A549 (cell line): ENCODE measurements at regions not wholly inside any gene's neighbourhood (a gene's known extent, or its start where the extent isn't known, plus 50 kb on each side); places are given as distances from the start of the nearest gene placed in this dataset.
"Not testable (repeated sequence)": the region's sequence is repeated elsewhere in the genome, so short reads cannot be mapped to it uniquely, and the experiment has no call there.

Experiments used
- ATAC-seq, 2 experiments: fragments of 200-7000 bp in 1 of 2; fragments of >200 bp in 1 of 2; cut with Nextera tagmentation in 1 of 2; cut with Tn5 transposase in 1 of 2; 3 replicates each; pipeline versions ENCODE4 v1.8.0 to v1.9.1; 2018 to 2020; ENCODE audit warnings: mild to moderate bottlenecking in 1 of 2, moderate library complexity in 1 of 2
- CTCF ChIA-PET: fragments of 300-600 bp; sonication (Branson Sonifier 250); formaldehyde crosslinking; extraction: SDS; loops from one replicate; lab custom pipeline; 2021; ENCODE audit warnings: antibody characterized with exemption, inconsistent platforms; lab: Yijun Ruan, JAX
- POLR2A ChIA-PET: fragments of 350-600 bp; formaldehyde crosslinking; extraction: SDS; loops from one replicate; lab custom pipeline; 2021; ENCODE audit warnings: antibody characterized with exemption, inconsistent platforms; lab: Yijun Ruan, JAX
- DNase-seq, 2 experiments: peaks; one replicate each; pipeline versions ENCODE4 v3.0.0 to v3.0.0-alpha.2; 2011 to 2016; ENCODE audit warnings: low read depth in 1 of 2, low spot score in 1 of 2
- FAIRE-seq: peaks from 2 replicates; lab custom pipeline; 2011; peaks lifted over from hg19 to GRCh38; lab: Jason Lieb, UNC
- H3K27ac ChIP-seq, 2 experiments: fragments of >200 bp; sonication (Bioruptor Twin); formaldehyde crosslinking; 3 replicates each; pipeline ENCODE4 v1.5.1; 2016 to 2017
- H3K4me1 ChIP-seq: fragments of >200 bp; sonication (Bioruptor Twin); formaldehyde crosslinking; 3 replicates; pipeline ENCODE4 v1.6.1; 2016
- H3K4me2 ChIP-seq: fragments of >200 bp; sonication (Bioruptor Twin); formaldehyde crosslinking; 3 replicates; pipeline ENCODE4 v1.6.1; 2016
- H3K4me3 ChIP-seq: fragments of >200 bp; sonication (Bioruptor Twin); formaldehyde crosslinking; 3 replicates; pipeline ENCODE4 v1.5.1; 2016
- H3K9me3 ChIP-seq: fragments of >200 bp; sonication (Bioruptor Twin); formaldehyde crosslinking; 3 replicates; pipeline ENCODE4 v1.6.1; 2016
- CBX8 ChIP-seq: fragments of 200-600 bp; sonication (generic); IDR thresholded peaks from 2 replicates; pipeline ENCODE4 v1.6.1; 2016
- CHD4 ChIP-seq: fragments of 200-600 bp; sonication (generic); IDR thresholded peaks from 2 replicates; pipeline ENCODE4 v1.6.1; 2016; ENCODE audit warnings: antibody characterized with exemption, mild to moderate bottlenecking, borderline replicate concordance
- FOXS1 ChIP-seq: fragments of 250-450 bp; sonication (Bioruptor Pico); IDR thresholded peaks from 2 replicates; pipeline ENCODE4 v1.5.0; 2020; ENCODE audit warnings: mild to moderate bottlenecking, moderate library complexity
- HDAC2 ChIP-seq: fragments of 200-600 bp; sonication (generic); IDR thresholded peaks from 2 replicates; pipeline ENCODE4 v1.6.1; 2016
- HEYL ChIP-seq: fragments of 250-450 bp; sonication (Bioruptor Pico); IDR thresholded peaks from 2 replicates; pipeline ENCODE4 v1.8.0; 2021; ENCODE audit warnings: mild to moderate bottlenecking, moderate library complexity
- HOXB13 ChIP-seq: fragments of 250-450 bp; sonication (Bioruptor Pico); IDR thresholded peaks from 2 replicates; pipeline ENCODE4 v1.5.0; 2020; ENCODE audit warnings: low read depth, mild to moderate bottlenecking, moderate library complexity
- HOXB5 ChIP-seq: fragments of 250-450 bp; sonication (Bioruptor Pico); IDR thresholded peaks from 2 replicates; pipeline ENCODE4 v1.5.0; 2020; ENCODE audit warnings: mild to moderate bottlenecking, moderate library complexity
- MAZ ChIP-seq: fragments of 150-350 bp; IDR thresholded peaks from 2 replicates; pipeline ENCODE4 v1.6.1; 2014; ENCODE audit warnings: antibody characterized with exemption, low read depth, low read length, borderline replicate concordance
- MYC ChIP-seq: IDR thresholded peaks from 2 replicates; pipeline ENCODE4 v1.6.1; 2012; ENCODE audit warnings: mild to moderate bottlenecking, inconsistent platforms, low read length, improper control_type of control experiment, borderline replicate concordance
- NPAS2 ChIP-seq: fragments of 250-450 bp; sonication (Bioruptor Pico); IDR thresholded peaks from 2 replicates; pipeline ENCODE4 v1.8.0; 2022; ENCODE audit warnings: mild to moderate bottlenecking, moderate library complexity, borderline replicate concordance
- PHF8 ChIP-seq: fragments of 200-600 bp; sonication (generic); IDR thresholded peaks from 2 replicates; pipeline ENCODE4 v1.6.1; 2016; ENCODE audit warnings: low read depth, mild to moderate bottlenecking, antibody characterized with exemption, moderate library complexity, borderline replicate concordance
- POLR2A ChIP-seq: IDR thresholded peaks from 2 replicates; pipeline ENCODE4 v1.6.1; 2012; ENCODE audit warnings: mild to moderate bottlenecking, low read length
- RAD21 ChIP-seq, 2 experiments: fragments of >200 bp in 1 of 2; sonication (Bioruptor Twin) in 1 of 2; formaldehyde crosslinking in 1 of 2; IDR thresholded peaks in 1 of 2; conservative IDR thresholded peaks in 1 of 2; 2 replicates in 1 of 2; 3 replicates in 1 of 2; pipeline ENCODE4 v1.6.1; 2012 to 2018; ENCODE audit warnings: inconsistent platforms in 1 of 2
- RFX5 ChIP-seq: fragments of 450-650 bp; IDR thresholded peaks from 2 replicates; pipeline ENCODE4 v1.7.1; 2014; ENCODE audit warnings: antibody characterized with exemption, mild to moderate bottlenecking, moderate library complexity
- RNF2 ChIP-seq: fragments of 200-600 bp; sonication (generic); IDR thresholded peaks from 2 replicates; pipeline ENCODE4 v1.6.1; 2016; ENCODE audit warnings: low read depth, mild to moderate bottlenecking, antibody characterized with exemption, moderate library complexity, borderline replicate concordance
- SREBF2 ChIP-seq: fragments of 450-650 bp; IDR thresholded peaks from 2 replicates; pipeline ENCODE4 v1.6.1; 2014; ENCODE audit warnings: mild to moderate bottlenecking, moderate library complexity
- TFCP2L1 ChIP-seq: fragments of 250-450 bp; sonication (Bioruptor Pico); IDR thresholded peaks from 2 replicates; pipeline ENCODE4 v1.5.0; 2021; ENCODE audit warnings: mild to moderate bottlenecking
- TP53 ChIP-seq: fragments of 250-450 bp; sonication (Bioruptor Pico); IDR thresholded peaks from 2 replicates; pipeline ENCODE4 v1.5.0; 2021; ENCODE audit warnings: mild to moderate bottlenecking, moderate library complexity
- ZFP36 ChIP-seq: fragments of 450-650 bp; IDR thresholded peaks from 2 replicates; pipeline ENCODE4 v1.6.1; 2014; ENCODE audit warnings: borderline replicate concordance; ENCODE audit not compliant: partially characterized antibody
- ZSCAN20 ChIP-seq: fragments of 250-450 bp; sonication (Bioruptor Pico); IDR thresholded peaks from 2 replicates; pipeline ENCODE4 v1.8.0; 2022; ENCODE audit warnings: mild to moderate bottlenecking, moderate library complexity
- WGBS: methylation state at CpG from one replicate; pipeline ENCODE4 v1.1.6; 2017; ENCODE audit errors: missing lambda C conversion rate; 5-methylcytosine and 5-hydroxymethylcytosine counted together
- TF ChIP-seq, protein P1 (sequence below): fragments of 250-450 bp; sonication (Bioruptor Pico); IDR thresholded peaks from 2 replicates; pipeline ENCODE4 v1.5.0; 2020; ENCODE audit warnings: low read depth, mild to moderate bottlenecking, moderate library complexity
- TF ChIP-seq, protein P2 (sequence below): IDR thresholded peaks from 2 replicates; pipeline ENCODE4 v1.6.1; 2012; ENCODE audit warnings: low read depth, borderline replicate concordance
- TF ChIP-seq, protein P3 (sequence below): fragments of 200-600 bp; sonication (generic); IDR thresholded peaks from 2 replicates; pipeline ENCODE4 v1.6.1; 2016; ENCODE audit warnings: antibody characterized with exemption, mild to moderate bottlenecking, moderate library complexity
- TF ChIP-seq, protein P4 (sequence below): fragments of 250-450 bp; sonication (Bioruptor Pico); IDR thresholded peaks from 2 replicates; pipeline ENCODE4 v1.5.0; 2021; ENCODE audit warnings: mild to moderate bottlenecking, moderate library complexity, borderline replicate concordance
- TF ChIP-seq, protein P5 (sequence below): fragments of 450-650 bp; IDR thresholded peaks from 2 replicates; pipeline ENCODE4 v1.6.1; 2014; ENCODE audit warnings: antibody characterized with exemption
- TF ChIP-seq, protein P6 (sequence below): fragments of 150-350 bp; IDR thresholded peaks from 2 replicates; pipeline ENCODE4 v1.6.1; 2014; ENCODE audit warnings: low read depth, mild to moderate bottlenecking, low read length

DNA sequence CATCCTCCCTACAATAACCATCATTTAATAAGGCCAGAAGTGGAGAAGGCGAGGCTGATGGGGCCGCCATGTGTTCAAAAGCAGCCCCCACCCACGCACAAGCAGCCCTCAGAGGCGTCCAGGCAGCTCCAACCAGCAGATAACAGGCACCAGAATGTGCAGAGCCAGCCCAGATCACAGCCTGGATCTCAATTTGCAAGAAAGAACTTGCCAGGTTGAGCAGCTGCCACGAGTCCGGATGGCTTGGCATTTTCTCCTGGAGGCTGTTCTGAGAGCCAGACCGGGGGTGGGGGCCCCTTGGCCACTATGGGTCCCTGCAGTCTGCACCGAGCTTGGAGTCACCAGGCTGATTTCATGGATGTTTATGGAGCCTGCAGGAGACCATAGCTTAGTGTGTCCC lies 338.1 kb downstream of the PREX1 start:
- no peak for FAIRE-seq
- Histone ChIP-seq H3K27ac (no peak overlapping the region), H3K9me3 (no peaks in the 10 kb centered on the region), H3K4me2 (no peak overlapping the region), H3K4me1 (peaks cover 30% of the 10 kb centered on the region), H3K4me3 (no peak overlapping the region)
- POLR2A ChIA-PET = no interaction called here
- TF ChIP-seq TP53 (CRISPR knock-in tag) = no peak
- TF ChIP-seq, protein P1, sequence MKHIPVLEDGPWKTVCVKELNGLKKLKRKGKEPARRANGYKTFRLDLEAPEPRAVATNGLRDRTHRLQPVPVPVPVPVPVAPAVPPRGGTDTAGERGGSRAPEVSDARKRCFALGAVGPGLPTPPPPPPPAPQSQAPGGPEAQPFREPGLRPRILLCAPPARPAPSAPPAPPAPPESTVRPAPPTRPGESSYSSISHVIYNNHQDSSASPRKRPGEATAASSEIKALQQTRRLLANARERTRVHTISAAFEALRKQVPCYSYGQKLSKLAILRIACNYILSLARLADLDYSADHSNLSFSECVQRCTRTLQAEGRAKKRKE (CRISPR knock-in tag) = no peak
- no peak for TF ChIP-seq HOXB5 (CRISPR knock-in tag)
- no peak for TF ChIP-seq FOXS1
- no peak for TF ChIP-seq RAD21 (conservative IDR thresholded peaks at IDR 0.05 in 1 of 2, IDR thresholded peaks at IDR 0.05 in 1 of 2)
- TF ChIP-seq, protein P2, sequence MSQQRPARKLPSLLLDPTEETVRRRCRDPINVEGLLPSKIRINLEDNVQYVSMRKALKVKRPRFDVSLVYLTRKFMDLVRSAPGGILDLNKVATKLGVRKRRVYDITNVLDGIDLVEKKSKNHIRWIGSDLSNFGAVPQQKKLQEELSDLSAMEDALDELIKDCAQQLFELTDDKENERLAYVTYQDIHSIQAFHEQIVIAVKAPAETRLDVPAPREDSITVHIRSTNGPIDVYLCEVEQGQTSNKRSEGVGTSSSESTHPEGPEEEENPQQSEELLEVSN = no peak
- TF ChIP-seq HOXB13 (CRISPR knock-in tag) = no peak
- no peak for TF ChIP-seq CBX8
- TF ChIP-seq NPAS2 = no peak
- TF ChIP-seq ZSCAN20 = no peak
- no peak for TF ChIP-seq POLR2A
- TF ChIP-seq SREBF2 = no peak
- no peak for TF ChIP-seq ZFP36
- no peak for DNase-seq
- WGBS = 46% methylated on average over 5 of the region's 8 CpGs
- ATAC-seq = no peak
- CTCF ChIA-PET = no interaction called here

DNA sequence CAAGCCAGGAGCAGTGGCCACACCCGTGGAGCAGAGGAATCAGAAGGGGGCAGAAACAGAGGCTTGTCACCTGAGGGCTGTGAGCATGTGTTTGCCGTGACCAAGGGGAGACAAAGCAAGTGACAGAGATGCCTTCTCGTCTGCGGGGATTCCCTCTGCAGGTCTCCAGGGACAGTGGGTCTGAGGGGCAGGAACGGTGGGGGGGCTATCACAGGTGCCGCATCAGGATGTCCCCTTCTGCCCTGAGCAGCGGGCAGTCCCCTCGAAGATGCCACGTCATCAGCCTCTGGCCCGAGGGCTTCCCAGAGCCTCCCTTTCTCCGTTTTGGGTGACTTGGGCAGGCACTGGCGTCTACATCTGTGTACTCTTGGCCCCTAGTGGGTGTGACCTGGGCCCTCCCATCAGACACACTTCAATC lies 338.7 kb downstream of the PREX1 start:
- no peaks in the 10 kb centered on the region for H3K9me3 ChIP-seq
- peaks cover 31% of the 10 kb centered on the region for H3K4me1 ChIP-seq
- peak overlapping the region; percentile 18; the same call in 1 of the 3 replicates for H3K4me2 ChIP-seq
- ATAC-seq (no peak), DNase-seq (no peak), FAIRE-seq (no peak)
- ChIA-PET POLR2A (no interaction called here), CTCF (no interaction called here)
- 74% methylated on average over 7 of the region's 12 CpGs for WGBS
- TF ChIP-seq, protein P3, sequence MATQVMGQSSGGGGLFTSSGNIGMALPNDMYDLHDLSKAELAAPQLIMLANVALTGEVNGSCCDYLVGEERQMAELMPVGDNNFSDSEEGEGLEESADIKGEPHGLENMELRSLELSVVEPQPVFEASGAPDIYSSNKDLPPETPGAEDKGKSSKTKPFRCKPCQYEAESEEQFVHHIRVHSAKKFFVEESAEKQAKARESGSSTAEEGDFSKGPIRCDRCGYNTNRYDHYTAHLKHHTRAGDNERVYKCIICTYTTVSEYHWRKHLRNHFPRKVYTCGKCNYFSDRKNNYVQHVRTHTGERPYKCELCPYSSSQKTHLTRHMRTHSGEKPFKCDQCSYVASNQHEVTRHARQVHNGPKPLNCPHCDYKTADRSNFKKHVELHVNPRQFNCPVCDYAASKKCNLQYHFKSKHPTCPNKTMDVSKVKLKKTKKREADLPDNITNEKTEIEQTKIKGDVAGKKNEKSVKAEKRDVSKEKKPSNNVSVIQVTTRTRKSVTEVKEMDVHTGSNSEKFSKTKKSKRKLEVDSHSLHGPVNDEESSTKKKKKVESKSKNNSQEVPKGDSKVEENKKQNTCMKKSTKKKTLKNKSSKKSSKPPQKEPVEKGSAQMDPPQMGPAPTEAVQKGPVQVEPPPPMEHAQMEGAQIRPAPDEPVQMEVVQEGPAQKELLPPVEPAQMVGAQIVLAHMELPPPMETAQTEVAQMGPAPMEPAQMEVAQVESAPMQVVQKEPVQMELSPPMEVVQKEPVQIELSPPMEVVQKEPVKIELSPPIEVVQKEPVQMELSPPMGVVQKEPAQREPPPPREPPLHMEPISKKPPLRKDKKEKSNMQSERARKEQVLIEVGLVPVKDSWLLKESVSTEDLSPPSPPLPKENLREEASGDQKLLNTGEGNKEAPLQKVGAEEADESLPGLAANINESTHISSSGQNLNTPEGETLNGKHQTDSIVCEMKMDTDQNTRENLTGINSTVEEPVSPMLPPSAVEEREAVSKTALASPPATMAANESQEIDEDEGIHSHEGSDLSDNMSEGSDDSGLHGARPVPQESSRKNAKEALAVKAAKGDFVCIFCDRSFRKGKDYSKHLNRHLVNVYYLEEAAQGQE = no peak
- no peak for TF ChIP-seq TFCP2L1 (CRISPR knock-in tag)
- TF ChIP-seq, protein P4, sequence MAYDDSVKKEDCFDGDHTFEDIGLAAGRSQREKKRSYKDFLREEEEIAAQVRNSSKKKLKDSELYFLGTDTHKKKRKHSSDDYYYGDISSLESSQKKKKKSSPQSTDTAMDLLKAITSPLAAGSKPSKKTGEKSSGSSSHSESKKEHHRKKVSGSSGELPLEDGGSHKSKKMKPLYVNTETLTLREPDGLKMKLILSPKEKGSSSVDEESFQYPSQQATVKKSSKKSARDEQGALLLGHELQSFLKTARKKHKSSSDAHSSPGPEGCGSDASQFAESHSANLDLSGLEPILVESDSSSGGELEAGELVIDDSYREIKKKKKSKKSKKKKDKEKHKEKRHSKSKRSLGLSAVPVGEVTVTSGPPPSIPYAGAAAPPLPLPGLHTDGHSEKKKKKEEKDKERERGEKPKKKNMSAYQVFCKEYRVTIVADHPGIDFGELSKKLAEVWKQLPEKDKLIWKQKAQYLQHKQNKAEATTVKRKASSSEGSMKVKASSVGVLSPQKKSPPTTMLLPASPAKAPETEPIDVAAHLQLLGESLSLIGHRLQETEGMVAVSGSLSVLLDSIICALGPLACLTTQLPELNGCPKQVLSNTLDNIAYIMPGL (CRISPR knock-in tag) = no peak
- TF ChIP-seq CHD4 = no peak
- TF ChIP-seq HDAC2 = no peak
- TF ChIP-seq PHF8 = no peak
- no peak for TF ChIP-seq HEYL (CRISPR knock-in tag)
- no peak for TF ChIP-seq ZSCAN20
- TF ChIP-seq RFX5 = no peak
- TF ChIP-seq NPAS2 = no peak
- no peak for TF ChIP-seq ZFP36
- no peak for TF ChIP-seq RAD21 (conservative IDR thresholded peaks at IDR 0.05 in 1 of 2, IDR thresholded peaks at IDR 0.05 in 1 of 2)
- no peak for TF ChIP-seq MYC
- TF ChIP-seq, protein P5, sequence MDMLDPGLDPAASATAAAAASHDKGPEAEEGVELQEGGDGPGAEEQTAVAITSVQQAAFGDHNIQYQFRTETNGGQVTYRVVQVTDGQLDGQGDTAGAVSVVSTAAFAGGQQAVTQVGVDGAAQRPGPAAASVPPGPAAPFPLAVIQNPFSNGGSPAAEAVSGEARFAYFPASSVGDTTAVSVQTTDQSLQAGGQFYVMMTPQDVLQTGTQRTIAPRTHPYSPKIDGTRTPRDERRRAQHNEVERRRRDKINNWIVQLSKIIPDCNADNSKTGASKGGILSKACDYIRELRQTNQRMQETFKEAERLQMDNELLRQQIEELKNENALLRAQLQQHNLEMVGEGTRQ = no peak
- no peak for TF ChIP-seq MAZ
- no peak for TF ChIP-seq RNF2
- TF ChIP-seq, protein P6, sequence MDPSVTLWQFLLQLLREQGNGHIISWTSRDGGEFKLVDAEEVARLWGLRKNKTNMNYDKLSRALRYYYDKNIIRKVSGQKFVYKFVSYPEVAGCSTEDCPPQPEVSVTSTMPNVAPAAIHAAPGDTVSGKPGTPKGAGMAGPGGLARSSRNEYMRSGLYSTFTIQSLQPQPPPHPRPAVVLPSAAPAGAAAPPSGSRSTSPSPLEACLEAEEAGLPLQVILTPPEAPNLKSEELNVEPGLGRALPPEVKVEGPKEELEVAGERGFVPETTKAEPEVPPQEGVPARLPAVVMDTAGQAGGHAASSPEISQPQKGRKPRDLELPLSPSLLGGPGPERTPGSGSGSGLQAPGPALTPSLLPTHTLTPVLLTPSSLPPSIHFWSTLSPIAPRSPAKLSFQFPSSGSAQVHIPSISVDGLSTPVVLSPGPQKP = no peak
- no peak overlapping the region for H3K4me3 ChIP-seq
- no peak overlapping the region for H3K27ac ChIP-seq

DNA sequence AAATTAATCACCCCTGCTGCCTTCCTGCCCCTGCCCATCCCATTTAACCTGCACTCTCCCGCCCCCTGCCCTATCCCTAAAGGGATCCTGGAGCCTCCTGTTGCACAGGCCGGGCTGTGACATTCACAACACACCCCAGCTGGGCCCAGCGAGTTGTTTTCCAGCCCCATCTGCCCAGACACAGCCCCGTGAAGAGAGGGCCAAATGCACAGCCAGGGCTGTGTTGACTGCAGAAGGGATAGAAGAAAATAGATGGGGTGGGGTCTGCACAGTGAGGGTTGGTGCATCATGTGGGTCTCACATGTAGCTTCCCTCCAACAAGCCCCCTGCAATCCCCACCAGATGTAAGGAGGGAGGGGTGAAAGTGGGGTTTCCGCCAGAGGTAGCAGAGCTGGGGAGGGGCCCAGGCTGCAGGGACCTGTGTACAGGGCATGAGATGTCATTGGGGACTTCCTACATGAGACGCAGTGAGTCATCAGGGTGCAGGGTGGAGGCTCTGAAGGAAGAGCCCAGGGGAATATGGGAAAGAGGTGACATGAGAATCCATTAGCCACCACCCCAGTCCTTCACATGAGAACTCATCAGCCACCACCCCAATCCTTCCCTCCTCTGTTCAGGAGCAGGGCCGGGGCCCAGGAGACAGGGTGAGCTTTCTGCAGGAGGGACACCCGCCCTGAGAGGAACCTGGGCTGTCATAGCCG lies 339.3 kb downstream of the PREX1 start:
- DNase-seq, FAIRE-seq, H3K27ac ChIP-seq, H3K4me3 ChIP-seq, POLR2A ChIA-PET, CTCF ChIA-PET, H3K9me3 ChIP-seq: not testable (repeated sequence)
- 56% methylated on average over 6 of the region's 9 CpGs for WGBS
- peak in 1 of 2 experiments; percentile 23; a peak in 1 of 6 replicates for ATAC-seq
- H3K4me1 ChIP-seq = peaks cover 31% of the 10 kb centered on the region
- H3K4me2 ChIP-seq = peak overlapping the region; percentile 18; the same call in 1 of the 3 replicates
